Urothelium cell line (cell line): ENCODE measurements at regions not wholly inside any gene's neighbourhood (a gene's known extent, or its start where the extent isn't known, plus 50 kb on each side); places are given as distances from the start of the nearest gene placed in this dataset.
A peak's percentile ranks its signal among the peaks of the same experiment; 100 is the strongest.

Experiments
- DNase-seq: peaks from one replicate; pipeline ENCODE4 v3.0.0; 2011; ENCODE audit warnings: low spot score, mixed read lengths
- FAIRE-seq: peaks from 2 replicates; lab custom pipeline; 2011; peaks lifted over from hg19 to GRCh38; lab: Jason Lieb, UNC

DNA sequence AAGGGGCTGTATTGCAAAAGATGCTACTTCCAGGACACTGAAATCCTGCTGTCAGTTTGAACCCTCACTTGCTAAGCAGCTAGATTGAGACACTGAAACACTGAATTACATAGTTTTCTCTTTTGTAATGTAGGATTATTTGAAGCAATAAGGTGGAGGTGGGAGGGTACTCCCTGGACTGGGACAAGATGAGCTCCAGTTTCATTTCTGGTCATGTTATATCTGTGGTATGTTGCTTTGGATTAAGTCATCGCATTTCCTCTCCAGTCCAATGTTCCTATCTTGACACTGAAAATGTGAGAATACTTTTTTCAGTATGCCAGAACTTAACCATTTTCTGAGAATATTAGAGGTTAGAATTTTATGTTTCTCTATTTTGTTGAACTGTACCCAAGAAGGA lies 426.2 kb upstream of the MEX3C start:
- DNase-seq = no peak
- FAIRE-seq = no peak

DNA sequence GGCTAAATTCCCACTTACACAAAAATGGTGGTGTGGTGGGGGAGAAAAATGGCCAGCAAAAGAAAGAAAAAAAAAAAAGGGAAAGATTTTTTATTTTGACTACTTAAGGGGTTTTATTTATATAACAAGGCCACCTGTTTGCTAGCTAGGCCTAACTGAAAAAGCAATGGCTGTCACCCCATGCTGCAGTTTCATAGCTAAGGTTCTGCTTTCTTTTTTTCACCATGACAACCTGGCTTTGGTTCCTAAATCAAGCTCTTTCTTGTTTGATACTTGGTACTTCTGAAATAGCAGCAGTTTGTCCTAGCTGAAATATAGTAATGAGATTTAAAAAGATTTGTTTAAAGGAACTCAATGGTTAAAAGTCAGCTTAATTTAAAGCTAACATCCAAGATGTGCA lies 433.2 kb upstream of the MEX3C start:
- FAIRE-seq (no peak), DNase-seq (no peak)

- FAIRE-seq (no peak), DNase-seq (no peak)
These were observed 440.4 kb upstream of the MEX3C start for GRCh38 chr18:51637881-51638280.

DNA sequence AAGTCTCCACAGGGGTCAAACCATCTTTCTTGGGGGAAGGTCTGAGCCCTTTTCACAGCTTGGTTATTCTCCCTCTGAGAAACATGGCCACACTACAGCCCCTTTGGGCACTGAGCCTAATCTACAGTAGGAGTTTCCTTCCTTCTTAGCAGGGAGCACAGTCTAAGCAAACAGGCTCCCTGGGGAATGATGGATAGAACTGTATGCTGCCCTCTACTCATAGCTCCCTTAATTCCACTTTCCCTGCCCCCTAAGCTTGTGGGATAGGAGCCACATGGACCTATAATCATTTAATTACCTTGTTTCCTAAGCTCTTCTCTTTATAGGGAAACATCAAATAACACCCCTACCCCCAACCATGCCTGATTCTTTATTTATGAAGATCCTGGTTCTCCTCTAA lies 442.1 kb upstream of the MEX3C start:
- FAIRE-seq (no peak), DNase-seq (no peak)

DNA sequence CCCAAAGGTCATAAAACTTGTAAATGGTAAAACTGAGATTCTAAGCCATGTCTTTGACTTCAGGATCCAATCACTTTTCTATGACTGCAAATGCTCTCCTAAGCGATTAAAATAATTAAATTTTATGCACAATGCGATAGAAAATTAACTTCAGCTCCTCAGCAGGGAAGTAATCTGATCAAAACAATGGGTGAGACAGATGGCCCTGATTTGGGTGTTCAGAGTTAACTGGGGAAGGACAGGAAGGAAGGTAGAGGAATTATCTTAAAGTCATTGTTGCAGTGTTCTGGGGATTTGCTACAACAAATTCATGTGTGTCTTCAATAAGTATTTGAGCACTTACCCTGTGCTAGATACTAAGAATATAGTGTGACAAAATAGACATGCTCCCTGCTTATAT lies 446.0 kb upstream of the MEX3C start:
- no peak for FAIRE-seq
- DNase-seq = no peak

- DNase-seq = no peak
- no peak for FAIRE-seq
These were observed 448.1 kb upstream of the MEX3C start for GRCh38 chr18:51645607-51646006.

DNA sequence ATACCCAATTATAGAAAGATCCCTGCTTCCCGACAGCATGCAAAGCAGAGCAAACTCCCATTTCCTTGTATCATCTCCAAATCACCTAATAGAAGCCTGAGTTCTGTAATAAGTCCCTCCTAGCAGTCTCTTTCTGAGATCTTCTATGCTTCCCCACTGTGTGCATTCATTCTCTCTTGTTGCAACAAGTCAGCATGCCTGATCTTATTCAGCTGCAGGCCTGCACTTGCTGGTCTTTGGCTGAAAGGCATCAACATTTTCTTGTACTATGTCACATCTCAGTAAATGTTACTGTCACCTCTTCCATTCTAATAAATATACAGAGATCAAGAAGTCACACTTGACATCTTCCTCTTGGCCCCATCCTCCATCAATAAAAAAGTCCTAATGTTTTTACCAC lies 449.9 kb upstream of the MEX3C start:
- DNase-seq = no peak
- FAIRE-seq = no peak

- FAIRE-seq (no peak), DNase-seq (no peak)
These were observed 450.5 kb upstream of the MEX3C start for GRCh38 chr18:51647942-51648341.

GRCh38 chr18:51649796-51650195 lies 452.3 kb upstream of the MEX3C start:
- DNase-seq = no peak
- no peak for FAIRE-seq

- FAIRE-seq (no peak), DNase-seq (no peak)
These were observed 454.3 kb upstream of the MEX3C start for GRCh38 chr18:51651761-51652160.

- DNase-seq = no peak
- no peak for FAIRE-seq
These were observed 456.2 kb upstream of the MEX3C start for GRCh38 chr18:51653507-51654213.

GRCh38 chr18:51654488-51655326 lies 457.2 kb upstream of the MEX3C start:
- no peak for DNase-seq
- FAIRE-seq = no peak

GRCh38 chr18:51655327-51655698 lies 457.8 kb upstream of the MEX3C start:
- DNase-seq = peak; percentile 35
- FAIRE-seq = no peak

GRCh38 chr18:51656249-51656648 lies 458.8 kb upstream of the MEX3C start:
- DNase-seq (no peak), FAIRE-seq (no peak)

- no peak for FAIRE-seq
- DNase-seq = no peak
These were observed 461.0 kb upstream of the MEX3C start for GRCh38 chr18:51658436-51658835.

DNA sequence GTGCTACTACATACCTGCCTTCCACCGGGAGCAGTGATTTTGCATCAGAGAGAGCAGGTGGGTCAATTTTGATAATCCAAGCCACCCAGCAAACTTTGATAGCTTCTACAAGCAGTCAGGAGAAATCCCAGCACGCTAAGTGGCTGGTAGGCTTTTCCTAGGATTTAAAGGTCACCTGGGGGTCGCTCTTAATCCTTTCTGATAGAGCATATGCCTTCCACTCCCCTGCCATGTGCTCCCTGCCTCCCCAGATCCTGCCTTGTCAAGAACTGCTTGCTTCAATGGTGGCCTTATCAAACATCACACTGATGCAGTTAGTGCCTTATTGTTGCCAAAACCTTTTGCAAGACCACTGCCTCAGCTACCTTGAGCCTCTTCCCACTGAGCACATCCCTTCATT lies 462.3 kb upstream of the MEX3C start:
- no peak for DNase-seq
- no peak for FAIRE-seq

- FAIRE-seq (no peak), DNase-seq (no peak)
These were observed 462.8 kb upstream of the MEX3C start for GRCh38 chr18:51660188-51660715.

- no peak for DNase-seq
- FAIRE-seq = no peak
These were observed 466.8 kb upstream of the MEX3C start for GRCh38 chr18:51664236-51664635.

GRCh38 chr18:51666763-51667191 lies 469.3 kb upstream of the MEX3C start:
- DNase-seq (peak; percentile 34), FAIRE-seq (no peak)

- FAIRE-seq (no peak), DNase-seq (peak; percentile 49)
These were observed 470.6 kb upstream of the MEX3C start for GRCh38 chr18:51668101-51668500.

GRCh38 chr18:51668607-51669006 lies 471.1 kb upstream of the MEX3C start:
- FAIRE-seq = no peak
- no peak for DNase-seq

DNA sequence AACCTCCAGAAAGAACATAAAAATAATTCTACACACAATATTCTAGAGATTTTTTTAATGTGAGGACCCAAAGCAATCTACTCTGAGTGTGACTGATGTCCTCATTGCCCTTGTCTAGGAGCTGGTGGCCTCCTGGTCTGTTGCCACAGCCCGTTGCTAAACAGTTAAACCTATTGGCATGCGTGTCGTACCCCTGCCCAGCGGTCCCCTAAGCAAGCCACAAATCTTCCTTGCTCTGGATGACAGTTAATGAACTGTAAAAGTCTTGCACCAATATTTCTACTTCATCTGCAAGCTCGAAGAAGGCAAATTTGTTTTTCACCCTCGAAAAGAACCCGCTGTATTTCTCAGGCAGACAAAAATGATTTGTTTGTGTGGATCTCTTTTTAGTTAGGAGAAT lies 489.1 kb upstream of the MEX3C start:
- no peak for FAIRE-seq
- no peak for DNase-seq
